ENCODE measurements at regions not wholly inside any gene's neighbourhood (a gene's known extent, or its start where the extent isn't known, plus 50 kb on each side); places are given as distances from the start of the nearest gene placed in this dataset.

DNA sequence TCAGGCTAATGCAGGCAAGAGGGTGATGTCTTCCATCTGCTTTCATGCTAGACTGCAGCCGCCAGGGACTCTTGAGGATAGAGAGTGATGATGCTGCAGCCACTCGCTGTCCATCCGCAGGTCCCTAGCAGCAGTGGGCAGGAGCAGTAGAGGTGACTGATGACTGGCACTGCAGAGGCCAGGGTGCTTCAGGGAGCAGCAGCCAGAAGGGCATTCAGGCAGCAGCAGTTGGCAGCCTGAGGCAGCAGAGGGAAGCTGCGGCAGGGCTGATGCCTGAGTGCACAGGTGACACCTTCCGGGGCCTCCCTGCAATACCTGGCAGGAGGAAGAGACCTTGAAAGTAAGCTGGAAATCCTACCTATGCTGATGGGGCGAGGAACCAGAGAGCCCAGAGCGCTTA is 214.2 kb downstream of the ICOS start:
- Histone ChIP-seq H3K4me1 (ENCODE audit: control insufficient read depth in 1 of 2, insufficient read depth in 2 of 2, low read length in 2 of 2) (no peaks in the 10 kb centered on the region), H2AFZ (ENCODE audit: low read depth, low read length, poor library complexity, severe bottlenecking) (no peak overlapping the region), H3K4me2 (ENCODE audit: low read length) (no peak overlapping the region), H4K20me1 (ENCODE audit: insufficient read depth) (no peaks in the 10 kb centered on the region), H3K4me3 (replicated peaks in 1 of 2; ENCODE audit: low read depth in 1 of 2, low read length in 2 of 2) (no peak overlapping the region), H3K9ac (ENCODE audit: low read length) (no peak overlapping the region), H3K36me3 (ENCODE audit: control insufficient read depth in 1 of 2, insufficient read depth in 2 of 2, low read length in 2 of 2) (no peaks in the 10 kb centered on the region), H3K9me3 (ENCODE audit: control insufficient read depth in 1 of 2, insufficient read depth in 1 of 2, low read depth in 1 of 2, low read length in 2 of 2) (no peaks in the 10 kb centered on the region), H3K27me3 (ENCODE audit: insufficient read depth, low read length) (peaks cover 4% of the 10 kb centered on the region; the same call in 1 of the 2 replicates), H3K79me2 (ENCODE audit: insufficient read depth, low read length) (no peaks in the 10 kb centered on the region), H3K9me2 (ENCODE audit: insufficient read depth) (no peaks in the 10 kb centered on the region), H3K27ac (ENCODE audit: low read depth, low read length) (no peak overlapping the region)
- no peak for DNase-seq (ENCODE audit: low read depth, low spot score)
- no peak for ATAC-seq
- ChIA-PET POLR2A (no interaction called here), RAD21 (ENCODE audit: low non-redundant PET in 1 of 2, low total read pairs in 2 of 2, uncharacterized antibody in 2 of 2, unreplicated experiment in 2 of 2) (no interaction called here), CTCF (no interaction called here)
- no TSS peak for BruUV-seq (replicated peaks)
- TF ChIP-seq SP1 (IDR thresholded peaks at IDR 0.05; ENCODE audit: low read depth) (no peak), ZBTB33 (IDR thresholded peaks at IDR 0.05; ENCODE audit: extremely low read depth, insufficient replicate concordance, low read length) (no peak), SIN3A (IDR thresholded peaks at IDR 0.05; ENCODE audit: low read depth) (no peak), EGR1 (IDR thresholded peaks at IDR 0.05; ENCODE audit: low read depth) (no peak), SRF (IDR thresholded peaks at IDR 0.05; ENCODE audit: low read depth) (no peak), YY1 (IDR thresholded peaks at IDR 0.05; ENCODE audit: extremely low read depth, insufficient replicate concordance, low read depth, low read length) (no peak), POLR2A (IDR thresholded peaks at IDR 0.05; ENCODE audit: borderline replicate concordance, extremely low read depth, insufficient read depth, insufficient read length) (no peak), POLR2AphosphoS5 (IDR thresholded peaks at IDR 0.05; ENCODE audit: low read depth, low read length) (no peak), RAD21 (IDR thresholded peaks at IDR 0.05; ENCODE audit: low read depth) (no peak), CEBPB (IDR thresholded peaks at IDR 0.05; ENCODE audit: low read depth) (no peak)
- intact Hi-C loops (cut with micrococcal nuclease), result no loop called here

DNA sequence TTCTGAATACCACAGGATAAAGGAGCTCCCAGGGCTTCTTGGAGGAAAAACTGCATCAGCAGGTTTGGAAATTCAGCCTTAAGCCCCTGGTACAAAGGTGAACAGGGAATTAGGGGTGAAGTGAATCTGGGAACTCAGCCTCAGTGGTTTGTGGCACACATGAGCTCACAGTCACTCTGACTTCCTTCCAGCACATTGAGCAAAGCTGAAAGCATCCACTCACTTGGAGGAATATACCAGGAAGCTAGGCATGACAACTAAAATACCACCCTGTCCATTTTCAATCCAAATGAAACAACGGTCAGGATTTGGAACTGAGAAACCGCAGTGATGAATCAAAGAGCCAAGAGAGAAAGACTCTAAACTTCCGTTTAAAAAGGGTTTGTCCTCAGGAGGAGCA is 216.1 kb downstream of the ICOS start:
- H3K9ac ChIP-seq (ENCODE audit: low read length), result no peak overlapping the region
- no peaks in the 10 kb centered on the region for H3K79me2 ChIP-seq (ENCODE audit: insufficient read depth, low read length)
- ChIA-PET CTCF (interaction anchor here (1.5 kb wide), 1 partner anchor 26 kb away, joined by 5 read pairs; no protein-coding TSS in a partner anchor), POLR2A (no interaction called here), RAD21 (ENCODE audit: low non-redundant PET in 1 of 2, low total read pairs in 2 of 2, uncharacterized antibody in 2 of 2, unreplicated experiment in 2 of 2) (no interaction called here)
- H3K27me3 ChIP-seq (ENCODE audit: insufficient read depth, low read length), result peaks cover 4% of the 10 kb centered on the region; the same call in 1 of the 2 replicates
- H4K20me1 ChIP-seq (ENCODE audit: insufficient read depth), result no peaks in the 10 kb centered on the region
- no peaks in the 10 kb centered on the region for H3K4me1 ChIP-seq (ENCODE audit: control insufficient read depth in 1 of 2, insufficient read depth in 2 of 2, low read length in 2 of 2)
- no peaks in the 10 kb centered on the region for H3K9me3 ChIP-seq (ENCODE audit: control insufficient read depth in 1 of 2, insufficient read depth in 1 of 2, low read depth in 1 of 2, low read length in 2 of 2)
- no peak overlapping the region for H2AFZ ChIP-seq (ENCODE audit: low read depth, low read length, poor library complexity, severe bottlenecking)
- H3K4me3 ChIP-seq (replicated peaks in 1 of 2; ENCODE audit: low read depth in 1 of 2, low read length in 2 of 2), result no peak overlapping the region
- H3K9me2 ChIP-seq (ENCODE audit: insufficient read depth), result no peaks in the 10 kb centered on the region
- DNase-seq (ENCODE audit: low read depth, low spot score) (no peak), ATAC-seq (no peak)
- BruUV-seq (replicated peaks), result no TSS peak
- intact Hi-C loops (cut with micrococcal nuclease), result no loop called here
- no peaks in the 10 kb centered on the region for H3K36me3 ChIP-seq (ENCODE audit: control insufficient read depth in 1 of 2, insufficient read depth in 2 of 2, low read length in 2 of 2)
- H3K4me2 ChIP-seq (ENCODE audit: low read length), result no peak overlapping the region
- H3K27ac ChIP-seq (ENCODE audit: low read depth, low read length), result no peak overlapping the region
- TF ChIP-seq JUND (IDR thresholded peaks at IDR 0.05), result no peak
- no peak for TF ChIP-seq CBX3 (IDR thresholded peaks at IDR 0.05; ENCODE audit: low read depth)
- no peak for TF ChIP-seq ELF1 (IDR thresholded peaks at IDR 0.05; ENCODE audit: borderline replicate concordance, low read depth)
- TF ChIP-seq REST (IDR thresholded peaks at IDR 0.05; ENCODE audit: low read depth), result no peak
- no peak for TF ChIP-seq EGR1 (IDR thresholded peaks at IDR 0.05; ENCODE audit: low read depth)
- TF ChIP-seq SRF (IDR thresholded peaks at IDR 0.05; ENCODE audit: low read depth), result no peak
- TF ChIP-seq SIN3A (IDR thresholded peaks at IDR 0.05; ENCODE audit: low read depth), result no peak
- no peak for TF ChIP-seq ATF3 (IDR thresholded peaks at IDR 0.05)
- no peak for TF ChIP-seq ZNF274 (IDR thresholded peaks at IDR 0.05; ENCODE audit: low read depth, low read length)
- TF ChIP-seq SP1 (IDR thresholded peaks at IDR 0.05; ENCODE audit: low read depth), result no peak
- no peak for TF ChIP-seq FOSL1 (IDR thresholded peaks at IDR 0.05; ENCODE audit: low read depth)
- no peak for TF ChIP-seq POLR2AphosphoS5 (IDR thresholded peaks at IDR 0.05; ENCODE audit: low read depth, low read length)
